Activated CD8-positive, alpha-beta memory T cell treated with anti-CD3 and anti-CD28 coated beads for 4 hours (primary cell): ENCODE measurements at regions not wholly inside any gene's neighbourhood (a gene's known extent, or its start where the extent isn't known, plus 50 kb on each side); places are given as distances from the start of the nearest gene placed in this dataset.
"Not testable (repeated sequence)": the region's sequence is repeated elsewhere in the genome, so short reads cannot be mapped to it uniquely, and the experiment has no call there.

Experiments used
- DNase-seq, 2 donors: peaks; one replicate each; pipeline ENCODE4 v3.0.0-alpha.2; 2020; ENCODE audit warnings: low read depth in 2 of 2

- DNase-seq: no peak
Measured at GRCh38 chr1:22196041-22196440, 53.1 kb upstream of the WNT4 start.

- no peak for DNase-seq
Measured at GRCh38 chr1:22196641-22197040, 53.7 kb upstream of the WNT4 start.

GRCh38 chr1:22197644-22198043 is 54.7 kb upstream of the WNT4 start:
- no peak for DNase-seq

GRCh38 chr1:22201023-22201422 is 58.1 kb upstream of the WNT4 start:
- no peak for DNase-seq

- no peak for DNase-seq
Measured at GRCh38 chr1:22203335-22203734, 60.4 kb upstream of the WNT4 start.

- no peak for DNase-seq
Measured at GRCh38 chr1:22204057-22204840, 61.4 kb upstream of the WNT4 start.

- no peak for DNase-seq
Measured at GRCh38 chr1:22204989-22205913, 62.4 kb upstream of the WNT4 start.

GRCh38 chr1:22206551-22207125 is 63.7 kb upstream of the WNT4 start:
- no peak for DNase-seq

- no peak for DNase-seq
Measured at GRCh38 chr1:22207511-22208267, 64.8 kb upstream of the WNT4 start.

GRCh38 chr1:22208268-22208972 is 65.5 kb upstream of the WNT4 start:
- DNase-seq: no peak

- no peak for DNase-seq
Measured at GRCh38 chr1:22208973-22209378, 66.1 kb upstream of the WNT4 start.

- DNase-seq: no peak
Measured at GRCh38 chr1:22210176-22210575, 67.3 kb upstream of the WNT4 start.

GRCh38 chr1:22210636-22211035 is 67.7 kb upstream of the WNT4 start:
- no peak for DNase-seq

- DNase-seq: not testable (repeated sequence)
Measured at GRCh38 chr1:22211459-22211858, 68.6 kb upstream of the WNT4 start.

GRCh38 chr1:22212400-22213233 is 69.7 kb upstream of the WNT4 start:
- DNase-seq: no peak

- no peak for DNase-seq
Measured at GRCh38 chr1:22216210-22216883, 73.5 kb upstream of the WNT4 start.

- DNase-seq: no peak
Measured at GRCh38 chr1:22216966-22217365, 74.1 kb upstream of the WNT4 start.

GRCh38 chr1:22217811-22218460 is 75.0 kb upstream of the WNT4 start:
- DNase-seq: no peak

GRCh38 chr1:22218618-22219250 is 75.8 kb upstream of the WNT4 start:
- no peak for DNase-seq
